ENCODE measurements at regions not wholly inside any gene's neighbourhood (a gene's known extent, or its start where the extent isn't known, plus 50 kb on each side); places are given as distances from the start of the nearest gene placed in this dataset.
A peak's percentile ranks its signal among the peaks of the same experiment; 100 is the strongest.

DNA sequence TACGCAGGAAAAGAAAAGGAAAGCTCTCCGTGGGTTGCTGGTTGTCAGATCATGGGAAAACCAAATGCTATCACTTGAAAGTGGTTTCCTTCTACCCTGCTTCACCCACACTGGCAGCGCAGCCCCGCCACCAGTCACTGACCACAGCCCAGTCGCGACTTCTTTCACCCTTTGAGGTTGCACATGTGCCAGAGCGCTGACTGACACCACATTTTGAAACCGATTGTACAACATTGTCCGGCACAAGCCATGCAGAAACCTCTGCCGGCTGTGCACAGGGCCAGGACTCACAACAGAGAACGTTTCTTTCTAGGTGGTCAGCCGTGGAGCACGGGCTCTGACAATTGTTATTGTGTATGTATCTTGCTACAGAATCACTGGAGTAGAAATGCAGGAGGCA lies 827.2 kb upstream of the POU3F3 start:
- DNase-seq (ENCODE audit: low spot score in 2 of 2) = no peak
- no peak for FAIRE-seq

DNA sequence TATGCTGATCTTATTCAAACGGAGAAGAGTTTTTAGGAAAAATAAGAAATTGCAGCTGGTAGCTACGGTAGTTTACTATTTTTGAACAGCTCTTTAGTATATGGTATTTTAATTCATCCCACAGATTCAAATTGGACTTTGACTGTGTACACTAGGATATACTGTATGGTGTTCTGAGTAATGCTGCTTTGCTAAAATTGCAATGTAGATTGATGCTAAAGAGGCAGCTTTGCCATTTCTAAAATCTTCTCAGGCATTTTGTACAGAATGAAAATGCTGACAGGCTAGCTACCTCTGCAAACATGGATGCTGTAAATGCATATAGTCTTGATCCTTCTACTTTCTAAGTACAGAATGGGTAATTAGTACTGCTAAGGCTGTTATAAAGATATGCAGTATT lies 826.6 kb upstream of the POU3F3 start:
- FAIRE-seq (no peak), DNase-seq (ENCODE audit: low spot score in 2 of 2) (no peak)

- DNase-seq (ENCODE audit: low spot score in 2 of 2) (no peak), FAIRE-seq (no peak)
These were observed 825.9 kb upstream of the POU3F3 start for GRCh38 chr2:104028061-104028460.

GRCh38 chr2:104033399-104033798 lies 820.5 kb upstream of the POU3F3 start:
- FAIRE-seq (peak; percentile 13), DNase-seq (ENCODE audit: low spot score in 2 of 2) (no peak)

- FAIRE-seq (no peak), DNase-seq (ENCODE audit: low spot score in 2 of 2) (no peak)
These were observed 813.1 kb upstream of the POU3F3 start for GRCh38 chr2:104040771-104041170.

- FAIRE-seq = no peak
- no peak for DNase-seq (ENCODE audit: low spot score in 2 of 2)
These were observed 812.6 kb upstream of the POU3F3 start for GRCh38 chr2:104041351-104041750.

DNA sequence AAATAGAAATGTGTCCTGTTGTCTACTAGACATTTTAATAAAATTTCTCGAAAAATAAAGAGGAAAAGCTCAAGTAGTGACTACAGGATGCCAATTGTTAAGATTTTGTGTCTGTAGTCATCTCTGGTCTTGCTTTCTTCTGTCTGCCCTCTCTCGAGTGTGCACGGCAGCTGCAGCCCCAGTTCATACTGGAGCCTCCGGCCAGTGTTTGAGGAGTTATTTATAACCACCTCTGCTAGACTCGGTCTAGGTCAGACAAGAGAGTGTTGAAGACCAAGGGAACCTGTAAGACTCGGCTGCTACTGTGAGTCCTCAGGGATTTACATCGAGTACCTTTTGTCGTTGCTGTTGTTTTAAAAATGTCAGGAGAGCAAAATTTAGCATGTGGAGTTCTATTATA lies 810.1 kb upstream of the POU3F3 start:
- no peak for DNase-seq (ENCODE audit: low spot score in 2 of 2)

GRCh38 chr2:104045071-104045470 lies 808.8 kb upstream of the POU3F3 start:
- FAIRE-seq (no peak), DNase-seq (ENCODE audit: low spot score in 2 of 2) (no peak)

More for the DNA sequence above, 810.1 kb upstream of the POU3F3 start:
- FAIRE-seq = no peak

DNA sequence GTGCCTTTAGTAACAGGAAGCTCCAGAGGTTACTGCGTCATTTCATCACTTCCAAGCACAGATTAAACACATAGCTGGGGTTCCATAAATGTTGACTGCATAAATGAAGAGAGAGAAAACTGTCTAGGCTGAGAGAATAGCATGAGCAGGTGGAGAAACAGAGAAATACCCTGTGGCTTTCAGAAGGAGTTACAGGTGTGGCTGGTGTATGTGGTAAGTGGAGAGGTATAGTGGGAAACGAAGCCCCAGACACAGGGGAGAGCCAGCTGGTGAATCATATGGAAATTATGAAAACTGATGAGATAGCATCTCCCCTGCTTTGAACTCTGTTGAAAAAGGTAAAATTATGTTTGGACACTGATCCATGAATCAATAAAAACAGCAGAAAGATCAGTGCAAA lies 807.4 kb upstream of the POU3F3 start:
- FAIRE-seq (no peak), DNase-seq (ENCODE audit: low spot score in 2 of 2) (no peak)

GRCh38 chr2:104047516-104047915 lies 806.4 kb upstream of the POU3F3 start:
- DNase-seq (ENCODE audit: low spot score in 2 of 2) (no peak), FAIRE-seq (no peak)

DNA sequence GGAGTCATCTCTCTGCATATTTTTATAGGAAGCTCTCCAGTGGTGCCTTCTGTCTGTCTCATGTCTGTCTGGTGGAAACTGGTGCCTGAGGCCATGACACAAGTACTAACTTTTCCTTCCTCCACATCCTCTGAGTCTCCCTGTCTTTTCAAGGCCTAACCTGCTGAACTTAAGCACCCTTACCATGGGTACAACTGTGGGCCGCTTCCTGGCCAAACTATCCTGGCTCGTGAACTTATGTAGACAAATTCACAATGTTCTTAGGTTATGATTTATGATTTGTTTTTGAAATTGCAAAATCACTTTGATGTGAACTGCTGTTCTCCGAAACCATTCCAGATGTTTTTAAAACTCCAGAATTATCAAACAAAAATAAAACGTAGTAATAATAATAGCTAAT lies 804.5 kb upstream of the POU3F3 start:
- no peak for DNase-seq (ENCODE audit: low spot score in 2 of 2)
- no peak for FAIRE-seq

DNA sequence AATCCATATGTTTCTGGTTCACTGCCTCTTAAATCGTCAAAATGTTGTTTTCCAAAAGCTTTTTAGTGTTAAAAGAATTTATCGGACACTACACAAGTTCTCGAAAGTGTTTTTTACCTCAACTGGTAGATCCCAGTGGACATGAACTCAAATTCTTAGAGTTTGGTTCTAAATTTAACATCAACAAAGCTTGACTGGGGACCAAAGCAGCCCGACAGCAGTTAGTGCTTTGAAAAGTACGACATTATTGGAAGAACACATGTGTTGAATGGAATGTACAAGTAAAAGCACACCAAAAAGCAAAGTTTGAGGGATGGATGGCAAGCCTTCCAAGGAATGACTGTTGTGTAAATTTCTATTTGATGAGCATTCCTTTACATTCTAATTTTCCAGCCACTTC lies 803.9 kb upstream of the POU3F3 start:
- no peak for DNase-seq (ENCODE audit: low spot score in 2 of 2)
- FAIRE-seq = no peak

DNA sequence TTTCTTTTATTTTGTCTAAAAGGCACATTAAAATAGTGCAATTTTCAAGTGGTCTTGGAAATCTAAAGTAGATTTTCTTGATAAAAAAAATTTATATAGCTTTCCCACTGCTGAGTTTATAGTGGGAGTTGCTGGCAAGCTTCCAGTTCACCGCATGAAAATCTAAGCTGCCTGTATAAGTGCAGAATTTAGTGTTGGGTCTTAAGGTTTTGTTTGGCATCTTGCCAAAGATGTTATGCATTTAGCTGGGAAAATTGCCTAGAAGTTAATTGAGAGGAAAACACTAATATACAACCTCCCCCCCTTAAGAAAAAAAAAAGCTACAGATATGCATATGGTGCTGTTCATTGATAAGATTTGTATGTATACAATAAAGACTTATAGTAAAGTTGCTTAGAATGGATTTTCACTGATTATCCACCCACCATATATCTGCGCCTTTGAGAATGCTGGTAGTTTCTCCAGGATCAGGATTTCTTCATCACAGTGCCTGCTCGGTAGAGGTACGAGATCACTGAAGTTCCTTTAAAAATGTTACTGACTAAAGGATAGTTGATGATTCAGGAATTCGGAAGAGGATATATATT lies 803.2 kb upstream of the POU3F3 start:
- no peak for FAIRE-seq
- no peak for DNase-seq (ENCODE audit: low spot score in 2 of 2)

- FAIRE-seq = no peak
- no peak for DNase-seq (ENCODE audit: low spot score in 2 of 2)
These were observed 802.1 kb upstream of the POU3F3 start for GRCh38 chr2:104051766-104052165.

DNA sequence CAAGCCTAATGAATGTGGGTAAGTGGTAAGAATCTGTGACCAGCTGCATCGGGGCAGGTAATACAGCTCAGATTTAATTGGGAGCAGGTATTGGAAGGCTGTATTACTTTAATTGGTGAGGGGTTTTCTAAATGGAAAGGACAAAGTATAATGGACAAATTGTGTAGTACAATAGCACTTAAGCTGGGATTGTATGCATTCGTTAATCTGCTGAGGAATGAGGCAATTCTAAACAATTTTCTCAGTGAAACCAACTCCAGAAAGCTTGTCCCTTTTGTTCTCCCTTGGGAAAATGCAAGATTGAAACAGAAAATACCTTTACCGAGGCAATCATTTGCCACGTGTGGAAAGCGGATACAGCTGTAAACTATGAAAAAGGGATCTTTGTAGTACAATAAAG lies 801.6 kb upstream of the POU3F3 start:
- no peak for FAIRE-seq
- DNase-seq (ENCODE audit: low spot score in 2 of 2) = no peak

DNA sequence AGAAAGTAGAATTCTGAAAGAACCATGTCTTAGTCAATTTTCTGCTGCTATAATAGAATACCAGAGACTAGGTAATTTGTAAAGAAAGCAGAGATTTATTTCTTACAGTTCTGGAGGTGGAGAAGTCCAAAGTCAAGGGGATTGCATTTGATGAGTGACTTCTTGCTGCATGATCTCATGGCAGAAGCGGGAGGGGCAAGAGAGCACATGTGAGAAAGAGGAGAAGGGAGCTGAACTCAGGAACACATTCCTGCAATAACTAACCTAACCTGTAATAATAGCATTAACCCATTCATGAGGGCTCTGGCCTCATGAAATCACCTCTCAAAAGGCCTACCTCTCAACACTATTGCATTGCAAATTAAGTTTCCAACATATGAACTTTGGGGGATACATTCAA lies 797.5 kb upstream of the POU3F3 start:
- DNase-seq (ENCODE audit: low spot score in 2 of 2) = no peak
- FAIRE-seq = no peak

DNA sequence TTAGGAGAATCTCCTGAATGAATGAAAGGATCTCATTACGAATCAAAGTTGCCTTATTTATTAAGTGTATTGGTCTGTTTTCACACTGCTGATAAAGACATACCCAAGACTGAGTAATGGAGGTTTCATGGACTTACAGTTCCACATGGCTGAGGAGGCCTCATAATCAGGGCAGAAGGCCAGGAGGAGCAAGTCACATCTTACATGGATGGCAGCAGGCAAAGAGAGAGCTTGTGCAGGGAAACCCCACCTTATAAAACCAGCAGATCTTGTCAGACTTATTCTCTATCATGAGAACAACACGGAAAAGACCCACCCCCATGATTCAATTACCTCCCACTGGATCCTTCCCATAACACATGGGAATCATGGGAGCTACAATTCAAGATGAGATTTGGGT lies 785.2 kb upstream of the POU3F3 start:
- DNase-seq (ENCODE audit: low spot score in 2 of 2) (no peak), FAIRE-seq (no peak)

GRCh38 chr2:104077573-104077972 lies 776.3 kb upstream of the POU3F3 start:
- DNase-seq (ENCODE audit: low spot score in 2 of 2) (no peak), FAIRE-seq (no peak)

DNA sequence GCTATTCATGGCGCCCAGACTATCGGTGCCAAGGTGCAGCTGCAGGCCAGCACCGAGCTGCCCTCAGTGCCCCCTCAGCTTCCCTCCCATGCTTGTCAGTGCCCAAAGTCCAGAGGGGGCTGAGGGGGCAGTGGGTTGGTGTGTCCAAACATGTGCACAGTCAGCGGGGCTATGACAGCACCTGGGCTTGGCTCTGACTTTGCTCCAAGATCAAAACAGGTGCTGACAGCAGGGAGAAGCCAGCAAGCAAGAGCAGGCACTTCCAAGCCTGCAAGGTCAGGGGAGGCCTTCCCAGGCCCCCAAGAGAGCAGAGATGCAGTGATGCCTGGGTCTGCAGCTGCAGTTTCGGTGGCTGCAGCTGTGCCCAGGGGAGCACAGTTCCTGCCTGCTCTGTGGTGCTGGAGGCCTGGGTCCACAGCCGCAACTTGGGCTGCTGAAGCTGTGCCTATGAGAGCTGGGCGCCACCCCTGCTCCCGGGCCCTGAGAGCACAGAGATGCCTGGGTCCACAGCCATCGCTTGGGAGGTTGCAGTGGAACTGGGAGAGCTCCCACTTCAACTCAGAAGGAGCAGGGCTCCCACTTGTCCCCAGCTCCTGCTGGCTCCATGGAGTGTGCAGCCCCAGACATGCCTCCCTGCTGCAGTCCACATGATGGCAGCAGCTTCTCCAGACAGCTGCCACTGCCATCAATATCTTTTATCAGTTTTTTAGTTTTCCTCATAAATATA lies 775.3 kb upstream of the POU3F3 start:
- no peak for FAIRE-seq
- no peak for DNase-seq (ENCODE audit: low spot score in 2 of 2)

- FAIRE-seq = no peak
- DNase-seq (ENCODE audit: low spot score in 2 of 2) = no peak
These were observed 765.2 kb upstream of the POU3F3 start for GRCh38 chr2:104088745-104089144.

DNA sequence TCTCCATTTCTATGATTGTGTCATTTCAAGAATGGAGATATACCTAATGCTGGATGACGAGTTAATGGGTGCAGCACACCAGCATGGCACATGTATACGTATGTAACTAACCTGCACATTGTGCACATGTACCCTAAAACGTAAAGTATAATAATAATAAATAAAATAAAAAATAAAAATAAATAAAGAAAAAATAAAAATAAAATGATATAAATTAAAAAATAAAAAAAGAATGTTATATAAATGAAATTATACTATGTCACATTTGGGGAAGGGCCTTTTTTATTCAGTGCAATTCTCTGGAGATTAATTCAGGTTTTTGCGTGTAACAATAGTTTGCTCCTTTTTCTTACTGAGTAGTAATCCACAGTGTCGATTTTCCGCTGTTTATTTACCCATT lies 763.5 kb upstream of the POU3F3 start:
- DNase-seq (ENCODE audit: low spot score in 2 of 2) (no peak), FAIRE-seq (peak; percentile 19)

GRCh38 chr2:104091894-104092293 lies 762.0 kb upstream of the POU3F3 start:
- FAIRE-seq = no peak
- no peak for DNase-seq (ENCODE audit: low spot score in 2 of 2)

GRCh38 chr2:104092886-104093285 lies 761.0 kb upstream of the POU3F3 start:
- FAIRE-seq = no peak
- no peak for DNase-seq (ENCODE audit: low spot score in 2 of 2)

Data from frontal cortex (tissue), 3 donors.